ENCODE measurements at regions not wholly inside any gene's neighbourhood (a gene's known extent, or its start where the extent isn't known, plus 50 kb on each side); places are given as distances from the start of the nearest gene placed in this dataset.

DNA sequence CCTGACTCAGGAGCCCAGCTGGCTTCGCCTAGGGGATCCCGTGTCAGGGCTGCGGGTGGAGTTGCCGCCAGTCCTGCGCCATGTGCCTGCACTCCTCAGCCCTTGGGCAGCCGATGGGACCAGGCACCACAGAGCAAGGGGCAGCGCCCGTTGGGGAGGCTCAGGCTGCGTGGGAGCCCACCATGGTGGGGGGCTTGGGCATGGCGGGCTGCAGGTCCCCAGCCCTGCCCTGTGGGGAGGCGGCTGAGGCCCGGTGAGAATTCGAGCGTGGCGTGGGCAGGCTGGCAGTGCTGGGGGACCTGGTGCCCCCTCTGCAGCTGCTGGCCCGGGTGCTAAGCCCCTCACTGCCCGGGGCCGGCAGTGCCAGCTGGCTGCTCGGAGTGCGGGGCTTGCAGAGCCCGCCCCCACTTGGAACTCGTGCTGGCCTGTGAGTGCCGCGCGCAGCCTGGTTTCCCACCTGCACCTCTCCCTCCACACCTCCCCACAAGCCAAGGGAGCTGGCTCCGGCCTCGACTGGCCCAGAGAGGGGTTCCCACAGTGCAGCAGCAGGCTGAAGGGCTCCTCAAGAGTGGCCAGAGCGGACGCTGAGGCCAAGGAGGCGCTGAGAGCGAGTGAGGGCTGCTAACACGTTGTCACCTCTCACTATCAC is 135.1 kb upstream of the SEL1L start:
- TF ChIP-seq CTCF (IDR thresholded peaks at IDR 0.05; ENCODE audit: insufficient read depth, missing control alignments) = no peak
- DNase-seq (ENCODE audit: insufficient read length, low spot score) (no peak), FAIRE-seq (no peak)

- no peak for TF ChIP-seq CTCF (IDR thresholded peaks at IDR 0.05; ENCODE audit: insufficient read depth, missing control alignments)
- FAIRE-seq = no peak
- DNase-seq (ENCODE audit: insufficient read length, low spot score) = no peak
Measured at GRCh38 chr14:81669308-81669707, 135.7 kb upstream of the SEL1L start.

DNA sequence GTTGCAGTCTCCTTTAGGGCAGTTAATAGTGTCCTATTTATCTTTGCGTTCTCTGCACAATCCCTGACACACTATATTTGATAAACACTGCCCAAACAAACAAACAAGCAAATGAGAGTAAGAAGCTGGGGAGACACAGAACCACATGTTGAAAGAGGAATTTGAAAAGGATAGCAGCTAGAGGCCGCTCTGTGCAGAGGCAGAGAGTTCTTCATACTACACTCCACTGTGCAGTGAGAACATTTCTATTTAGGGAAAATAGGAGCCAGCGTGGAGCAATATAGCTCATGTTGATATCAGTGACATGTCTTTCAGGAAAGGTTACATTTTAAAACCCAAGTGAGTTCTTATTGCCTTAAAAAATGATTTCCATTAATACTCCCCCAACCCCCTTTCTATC is 140.3 kb upstream of the SEL1L start:
- no peak for FAIRE-seq
- no peak for TF ChIP-seq CTCF (IDR thresholded peaks at IDR 0.05; ENCODE audit: insufficient read depth, missing control alignments)
- no peak for DNase-seq (ENCODE audit: insufficient read length, low spot score)

GRCh38 chr14:81676395-81676794 is 142.7 kb upstream of the SEL1L start:
- DNase-seq (ENCODE audit: insufficient read length, low spot score) = no peak
- no peak for TF ChIP-seq CTCF (IDR thresholded peaks at IDR 0.05; ENCODE audit: insufficient read depth, missing control alignments)
- FAIRE-seq = no peak

GRCh38 chr14:81676879-81677278 is 143.2 kb upstream of the SEL1L start:
- no peak for DNase-seq (ENCODE audit: insufficient read length, low spot score)
- TF ChIP-seq CTCF (IDR thresholded peaks at IDR 0.05; ENCODE audit: insufficient read depth, missing control alignments) = no peak
- FAIRE-seq = no peak

GRCh38 chr14:81677736-81678135 is 144.1 kb upstream of the SEL1L start:
- FAIRE-seq (no peak), DNase-seq (ENCODE audit: insufficient read length, low spot score) (no peak)
- no peak for TF ChIP-seq CTCF (IDR thresholded peaks at IDR 0.05; ENCODE audit: insufficient read depth, missing control alignments)

- FAIRE-seq = no peak
- TF ChIP-seq CTCF (IDR thresholded peaks at IDR 0.05; ENCODE audit: insufficient read depth, missing control alignments) = no peak
Measured at GRCh38 chr14:81679226-81679625, 145.6 kb upstream of the SEL1L start.

More at GRCh38 chr14:81679226-81679625, 145.6 kb upstream of the SEL1L start:
- no peak for DNase-seq (ENCODE audit: insufficient read length, low spot score)
